GM12878 (cell line): ENCODE measurements at regions not wholly inside any gene's neighbourhood (a gene's known extent, or its start where the extent isn't known, plus 50 kb on each side); places are given as distances from the start of the nearest gene placed in this dataset.
"Not testable (repeated sequence)": the region's sequence is repeated elsewhere in the genome, so short reads cannot be mapped to it uniquely, and the experiment has no call there.

Source experiments
- ATAC-seq: fragments of 200-7000 bp; cut with Tn5 transposase; 3 replicates; pipeline ENCODE4 v1.9.1; 2020; ENCODE audit warnings: mild to moderate bottlenecking, moderate library complexity
- BruUV-seq: library from RNA; stranded (reverse); fragments of 400-500 nt; replicated peaks from 2 replicates; lab custom pipeline; 2021; lab: Mats Ljungman, UMichigan
- CTCF ChIA-PET: fragments of 300-600 bp; sonication (Branson Sonifier 250); formaldehyde crosslinking; extraction: SDS; loops from one replicate; lab custom pipeline; 2021; ENCODE audit warnings: inconsistent platforms; lab: Yijun Ruan, JAX
- POLR2A ChIA-PET: fragments of 350-600 bp; formaldehyde crosslinking; extraction: SDS; loops from one replicate; lab custom pipeline; 2021; ENCODE audit warnings: inconsistent platforms; lab: Charles Lee
- RAD21 ChIA-PET: fragments of 300-600 bp; sonication (Branson Sonifier 250); formaldehyde crosslinking; loops from one replicate; lab custom pipeline; 2023; ENCODE audit warnings: antibody characterized with exemption; ENCODE audit not compliant: unreplicated experiment; lab: Charles Lee
- SMC1A ChIA-PET: fragments of 300-600 bp; sonication (Branson Sonifier 250); formaldehyde crosslinking; loops from one replicate; lab custom pipeline; 2023; ENCODE audit not compliant: unreplicated experiment, uncharacterized antibody; lab: Charles Lee
- DNase-seq: peaks from one replicate; pipeline ENCODE4 v3.0.0-alpha.2; 2011; ENCODE audit warnings: low read depth, low spot score
- FAIRE-seq: peaks from 3 replicates; lab custom pipeline; 2011; peaks lifted over from hg19 to GRCh38; lab: Jason Lieb, UNC
- H2AFZ ChIP-seq: 2 replicates; pipeline ENCODE4 v1.6.0; 2011; ENCODE audit warnings: low read depth, low read length, control low read depth; ENCODE audit not compliant: control insufficient read depth
- H3K27ac ChIP-seq: 2 replicates; pipeline ENCODE4 v1.5.1; 2011; ENCODE audit warnings: control low read depth; ENCODE audit not compliant: control insufficient read depth, insufficient read depth
- H3K27me3 ChIP-seq, 2 experiments: replicated peaks in 1 of 2; 2 replicates each; pipeline versions ENCODE4 v1.6.0 to v1.6.1; 2011; ENCODE audit warnings: low read length in 1 of 2; ENCODE audit not compliant: control insufficient read depth in 2 of 2, insufficient read depth in 2 of 2
- H3K36me3 ChIP-seq, 2 experiments: 2 replicates each; pipeline ENCODE4 v1.5.1; 2011; ENCODE audit warnings: low read length in 1 of 2; ENCODE audit not compliant: control insufficient read depth in 2 of 2, insufficient read depth in 2 of 2
- H3K4me1 ChIP-seq: 2 replicates; pipeline ENCODE4 v1.6.1; 2011; ENCODE audit warnings: mild to moderate bottlenecking, low read length, moderate library complexity, mixed read lengths; ENCODE audit not compliant: control insufficient read depth, insufficient read depth
- H3K4me2 ChIP-seq: 2 replicates; pipeline ENCODE4 v1.6.0; 2011; ENCODE audit warnings: control low read depth; ENCODE audit not compliant: control insufficient read depth, insufficient read depth
- H3K4me3 ChIP-seq: fragments of 200-600 bp; sonication (generic); 2 replicates; pipeline ENCODE4 v1.5.1; 2016
- H3K79me2 ChIP-seq: 2 replicates; pipeline ENCODE4 v1.6.0; 2011; ENCODE audit warnings: low read length; ENCODE audit not compliant: control insufficient read depth, insufficient read depth
- H3K9ac ChIP-seq: 2 replicates; pipeline ENCODE4 v1.8.0; 2011; ENCODE audit warnings: low read length, control low read depth, mixed read lengths; ENCODE audit not compliant: control insufficient read depth, insufficient read depth
- H3K9me3 ChIP-seq: replicated peaks from 3 replicates; pipeline ENCODE4 v1.5.1; 2011; ENCODE audit warnings: mild to moderate bottlenecking, low read length; ENCODE audit not compliant: control insufficient read depth, insufficient read depth
- H4K20me1 ChIP-seq: 2 replicates; pipeline ENCODE4 v1.6.0; 2011; ENCODE audit not compliant: control insufficient read depth, insufficient read depth
- HDAC2 ChIP-seq: fragments of 200-600 bp; sonication (generic); IDR thresholded peaks from 2 replicates; pipeline ENCODE4 v1.6.1; 2017
- JUNB ChIP-seq: IDR thresholded peaks from 2 replicates; pipeline ENCODE4 v1.6.1; 2016; ENCODE audit warnings: antibody characterized with exemption, mild to moderate bottlenecking
- MEF2B ChIP-seq: fragments of 450-650 bp; IDR thresholded peaks from 2 replicates; pipeline ENCODE4 v1.6.1; 2018; ENCODE audit warnings: mild to moderate bottlenecking, moderate library complexity; ENCODE audit not compliant: partially characterized antibody, poor library complexity, severe bottlenecking
- MYC ChIP-seq: IDR thresholded peaks from 2 replicates; pipeline ENCODE4 v1.6.1; 2011; ENCODE audit warnings: mild to moderate bottlenecking, low read length, moderate library complexity, inconsistent platforms; ENCODE audit not compliant: insufficient read depth, insufficient replicate concordance, insufficient read length, severe bottlenecking
- RAD51 ChIP-seq: fragments of 450-650 bp; IDR thresholded peaks from 2 replicates; pipeline ENCODE4 v1.6.1; 2016; ENCODE audit warnings: moderate library complexity, mild to moderate bottlenecking, inconsistent platforms
- RCOR1 ChIP-seq: conservative IDR thresholded peaks from 2 replicates; pipeline ENCODE4 v1.6.1; 2012; ENCODE audit warnings: low read depth, low read length, improper control_type of control experiment
- SIX5 ChIP-seq: IDR thresholded peaks from 2 replicates; pipeline ENCODE4 v1.6.1; 2011; ENCODE audit warnings: mild to moderate bottlenecking, low read depth, low read length, moderate library complexity; ENCODE audit not compliant: severe bottlenecking
- YBX1 ChIP-seq: fragments of 450-650 bp; IDR thresholded peaks from 2 replicates; pipeline ENCODE4 v1.6.1; 2016; ENCODE audit warnings: antibody characterized with exemption
- WGBS: methylation state at CpG from one replicate; pipeline ENCODE4 v1.1.6; 2016; ENCODE audit warnings: low lambda C conversion rate; ENCODE audit not compliant: insufficient replicate concordance, insufficient coverage; ENCODE audit errors: missing lambda C conversion rate; 5-methylcytosine and 5-hydroxymethylcytosine counted together
- in situ Hi-C: fragments of 300-500 bp; cut with MboI; formaldehyde crosslinking; loops from 9 replicates; pipeline ENCODE4 v1.14.3; 2018; ENCODE audit warnings: mixed read lengths
- intact Hi-C: fragments of 100-400 bp; cut with micrococcal nuclease; formaldehyde crosslinking; loops from one replicate; pipeline ENCODE4 v1.14.2; 2022; ENCODE audit not compliant: unreplicated experiment
- TF ChIP-seq, protein P1 (sequence below): fragments of 450-650 bp; IDR thresholded peaks from 2 replicates; pipeline ENCODE4 v1.6.1; 2017; ENCODE audit warnings: mild to moderate bottlenecking

- in situ Hi-C loops: no loop called here
- WGBS: 0% methylated on average over 1 of the region's 1 CpG
- SMC1A ChIA-PET: no interaction called here
Measured at GRCh38 chr7:9608560-9608959, 1175.2 kb downstream of the NXPH1 start.

DNA sequence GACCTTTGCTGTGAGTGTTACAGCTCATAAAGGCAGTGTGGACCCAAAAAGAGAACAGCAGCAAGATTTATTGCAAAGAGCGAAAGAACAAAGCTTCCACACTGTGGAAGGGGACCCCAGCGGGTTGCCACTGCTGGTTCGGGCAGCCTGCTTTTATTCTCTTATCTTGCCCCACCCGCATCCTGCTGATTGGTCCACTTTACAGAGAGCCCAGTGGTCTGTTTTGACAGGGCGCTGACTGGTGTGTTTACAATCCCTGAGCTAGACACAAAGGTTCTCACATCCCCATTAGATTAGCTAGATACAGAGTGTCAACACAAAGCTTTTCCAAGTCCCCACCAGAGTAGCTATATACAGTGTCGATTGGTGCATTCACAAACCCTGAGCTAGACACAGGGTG lies 1187.5 kb downstream of the NXPH1 start:
- H4K20me1 ChIP-seq, H3K9ac ChIP-seq, H3K27me3 ChIP-seq, DNase-seq, H2AFZ ChIP-seq, H3K4me3 ChIP-seq, POLR2A ChIA-PET, H3K27ac ChIP-seq, H3K79me2 ChIP-seq, ATAC-seq, RAD21 ChIA-PET, H3K9me3 ChIP-seq, in situ Hi-C loops, H3K4me1 ChIP-seq, BruUV-seq, FAIRE-seq, H3K4me2 ChIP-seq, SMC1A ChIA-PET, H3K36me3 ChIP-seq, intact Hi-C loops: not testable (repeated sequence)
- CTCF ChIA-PET: interaction anchor here (0.7 kb wide), 1 partner anchor 806 kb away, joined by 3 read pairs; no protein-coding TSS in a partner anchor
- WGBS: 19% methylated on average over 6 of the region's 6 CpGs

More at GRCh38 chr7:9608560-9608959, 1175.2 kb downstream of the NXPH1 start:
- no peak for TF ChIP-seq SIX5
- TF ChIP-seq YBX1: no peak
- TF ChIP-seq RCOR1: no peak
- no peak for TF ChIP-seq MEF2B
- no peak for TF ChIP-seq HDAC2
- TF ChIP-seq, protein P1, sequence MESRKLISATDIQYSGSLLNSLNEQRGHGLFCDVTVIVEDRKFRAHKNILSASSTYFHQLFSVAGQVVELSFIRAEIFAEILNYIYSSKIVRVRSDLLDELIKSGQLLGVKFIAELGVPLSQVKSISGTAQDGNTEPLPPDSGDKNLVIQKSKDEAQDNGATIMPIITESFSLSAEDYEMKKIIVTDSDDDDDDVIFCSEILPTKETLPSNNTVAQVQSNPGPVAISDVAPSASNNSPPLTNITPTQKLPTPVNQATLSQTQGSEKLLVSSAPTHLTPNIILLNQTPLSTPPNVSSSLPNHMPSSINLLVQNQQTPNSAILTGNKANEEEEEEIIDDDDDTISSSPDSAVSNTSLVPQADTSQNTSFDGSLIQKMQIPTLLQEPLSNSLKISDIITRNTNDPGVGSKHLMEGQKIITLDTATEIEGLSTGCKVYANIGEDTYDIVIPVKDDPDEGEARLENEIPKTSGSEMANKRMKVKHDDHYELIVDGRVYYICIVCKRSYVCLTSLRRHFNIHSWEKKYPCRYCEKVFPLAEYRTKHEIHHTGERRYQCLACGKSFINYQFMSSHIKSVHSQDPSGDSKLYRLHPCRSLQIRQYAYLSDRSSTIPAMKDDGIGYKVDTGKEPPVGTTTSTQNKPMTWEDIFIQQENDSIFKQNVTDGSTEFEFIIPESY: no peak
- TF ChIP-seq MYC: no peak
- TF ChIP-seq RAD51: no peak
- no peak for TF ChIP-seq JUNB
- DNase-seq (no peak), ATAC-seq (no peak), FAIRE-seq (no peak)
- Histone ChIP-seq H3K9ac (no peak overlapping the region), H3K27me3 (no peaks in the 10 kb centered on the region), H3K36me3 (no peaks in the 10 kb centered on the region), H3K27ac (no peak overlapping the region), H2AFZ (no peak overlapping the region), H3K4me1 (no peaks in the 10 kb centered on the region), H3K9me3 (no peaks in the 10 kb centered on the region), H3K79me2 (no peaks in the 10 kb centered on the region), H3K4me2 (no peak overlapping the region), H3K4me3 (no peak overlapping the region), H4K20me1 (no peaks in the 10 kb centered on the region)
- intact Hi-C loops: no loop called here
- ChIA-PET CTCF (no interaction called here), RAD21 (no interaction called here), POLR2A (no interaction called here)
- BruUV-seq: no TSS peak

GRCh38 chr7:9621306-9621902 lies 1188.0 kb downstream of the NXPH1 start:
- H3K9me3 ChIP-seq, FAIRE-seq, POLR2A ChIA-PET, DNase-seq, H3K4me3 ChIP-seq, in situ Hi-C loops, intact Hi-C loops, H4K20me1 ChIP-seq, H3K4me2 ChIP-seq, ATAC-seq, H3K27me3 ChIP-seq, H3K79me2 ChIP-seq, H3K27ac ChIP-seq, SMC1A ChIA-PET, H3K36me3 ChIP-seq, H3K9ac ChIP-seq, H2AFZ ChIP-seq, H3K4me1 ChIP-seq, BruUV-seq, RAD21 ChIA-PET: not testable (repeated sequence)
- CTCF ChIA-PET: interaction anchor here (0.7 kb wide), 1 partner anchor 806 kb away, joined by 3 read pairs; no protein-coding TSS in a partner anchor
- 64% methylated on average over 22 of the region's 44 CpGs for WGBS
